Pancreas (tissue), 10 donors: ENCODE measurements at regions not wholly inside any gene's neighbourhood (a gene's known extent, or its start where the extent isn't known, plus 50 kb on each side); places are given as distances from the start of the nearest gene placed in this dataset.

Experiments
- ATAC-seq, 4 donors: fragments of 200-7000 bp; cut with Tn5 transposase; one replicate each; pipeline versions ENCODE4 v1.8.0 to v1.9.1; 2020; ENCODE audit warnings: mild to moderate bottlenecking in 4 of 4, moderate library complexity in 4 of 4
- DNase-seq, 6 donors: peaks; one replicate each; pipeline ENCODE4 v3.0.0-alpha.2; 2020
- FAIRE-seq: peaks from 2 replicates; lab custom pipeline; 2012; peaks lifted over from hg19 to GRCh38; lab: Jason Lieb, UNC
- H3K27ac ChIP-seq, 4 donors: fragments of 200-600 bp; sonication (generic); 1 replicate in 3 of 4; 2 replicates in 1 of 4; pipeline versions ENCODE4 v1.5.0 to v1.8.0; 2020
- H3K27me3 ChIP-seq, 4 donors: fragments of 200-600 bp; one replicate each; pipeline ENCODE4 v1.8.0; 2021
- H3K36me3 ChIP-seq, 3 donors: fragments of 200-600 bp; sonication (generic) in 1 of 3; one replicate each; pipeline versions ENCODE4 v1.5.0 to v1.8.0; 2020 to 2021
- H3K4me1 ChIP-seq, 3 donors: fragments of 200-600 bp; one replicate each; pipeline ENCODE4 v1.8.0; 2021
- H3K4me3 ChIP-seq, 4 donors: fragments of 200-600 bp; sonication (generic) in 2 of 4; one replicate each; pipeline versions ENCODE4 v1.5.0 to v1.8.0; 2020 to 2021
- H3K9me3 ChIP-seq, 4 donors: fragments of 200-600 bp; one replicate each; pipeline ENCODE4 v1.8.0; 2021
- WGBS, 2 donors: extraction: QIAGEN DNeasy Blood & Tissue Kit; methylation state at CpG; one replicate each; pipeline ENCODE4 v1.1.7; 2013; 5-methylcytosine and 5-hydroxymethylcytosine counted together
- intact Hi-C, 3 donors: fragments of 100-400 bp; cut with DNase I; formaldehyde crosslinking; loops; one replicate each; pipeline versions ENCODE4 v1.11.1 to v1.14.2; 2022
- TF ChIP-seq, protein P1 (sequence below), 4 donors: fragments of 200-600 bp; sonication (generic) in 3 of 4; IDR thresholded peaks; one replicate each; pipeline versions ENCODE4 v1.5.0 to v1.8.0; 2021; ENCODE audit warnings: antibody characterized with exemption in 4 of 4
- donor health status: healthy with polysubstance abuse.
- donor health status: DM: no; HTN: no; CAD: no; lungs with moderate emphysema.
- donor health status: DM: no; HTN: no; CAD: no.
- donor health status: control.
- donor health status: control.
- donor health status: Bipolar disorder and iron deficiency.
- donor health status: DM: yes; HTN: yes; CAD: no.
- donor health status: DM: no; HTN: no; CAD: no.
- donor health status: DM: no; HTN: no; CAD: no.
- donor health status: DM: yes; HTN: yes; CAD: no.

DNA sequence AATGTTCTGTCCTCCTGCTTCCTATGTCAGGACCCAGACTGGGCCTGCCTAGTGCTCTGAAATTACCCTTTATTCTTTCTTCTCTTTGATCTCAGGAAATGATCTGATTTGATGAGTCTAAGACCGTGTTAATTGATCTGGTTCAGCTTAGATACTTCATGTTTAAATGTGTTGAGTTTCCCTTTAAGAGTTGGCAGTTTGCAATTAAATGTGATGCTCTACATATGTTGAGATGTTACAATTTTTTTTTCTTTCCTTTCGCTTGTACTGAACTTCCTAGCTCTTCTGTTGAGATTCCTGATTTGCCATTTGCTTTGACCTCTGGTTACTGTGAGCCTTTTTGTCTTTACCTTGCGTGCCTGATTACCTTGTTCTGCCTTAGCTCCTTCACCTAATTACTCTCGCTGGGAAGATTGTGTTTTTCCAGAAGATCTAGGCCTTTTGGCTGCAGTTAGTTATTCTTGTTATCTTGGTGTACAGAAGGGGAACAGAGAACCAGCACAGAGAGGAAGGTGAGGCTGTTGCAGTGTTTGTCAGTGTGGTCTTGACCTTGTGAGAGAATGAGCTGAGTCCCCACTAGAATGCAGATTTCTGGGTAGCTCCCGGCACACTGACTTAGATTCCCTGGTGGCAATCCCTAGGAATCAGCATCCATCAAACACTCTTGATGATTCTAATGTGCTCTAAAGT is 203.6 kb downstream of the EDEM1 start:
- ATAC-seq, result no peak
- 72% methylated on average over 5 of the region's 5 CpGs for WGBS, 2 donors

DNA sequence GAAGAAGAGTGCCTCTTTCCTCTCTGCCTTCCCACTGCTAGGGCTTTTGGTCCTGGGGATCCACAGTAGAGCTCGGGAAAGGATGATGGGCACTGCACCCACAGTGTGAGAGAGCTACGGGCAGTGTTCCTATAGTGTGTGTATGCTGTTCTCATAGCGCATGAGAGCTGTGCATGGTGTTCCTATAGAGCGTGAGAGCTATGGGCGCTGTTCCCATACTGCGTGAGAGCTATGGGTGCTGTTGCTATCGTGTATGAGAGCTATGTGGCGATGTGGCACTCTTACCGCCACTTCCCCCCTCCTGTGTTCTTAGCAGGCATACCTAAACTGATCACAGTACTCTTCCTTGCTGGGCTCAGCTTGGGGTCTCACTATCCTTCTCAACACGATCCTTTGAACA is 213.5 kb downstream of the EDEM1 start:
- Histone ChIP-seq H3K4me3 (no peak overlapping the region), H3K27me3 (no peaks in the 10 kb centered on the region), H3K9me3 (no peaks in the 10 kb centered on the region), H3K4me1 (no peaks in the 10 kb centered on the region), H3K27ac (no peak overlapping the region), H3K36me3 (no peaks in the 10 kb centered on the region)
- ATAC-seq (no peak), FAIRE-seq (no peak), DNase-seq (no peak)
- intact Hi-C loops, result no loop called here
- TF ChIP-seq, protein P1, sequence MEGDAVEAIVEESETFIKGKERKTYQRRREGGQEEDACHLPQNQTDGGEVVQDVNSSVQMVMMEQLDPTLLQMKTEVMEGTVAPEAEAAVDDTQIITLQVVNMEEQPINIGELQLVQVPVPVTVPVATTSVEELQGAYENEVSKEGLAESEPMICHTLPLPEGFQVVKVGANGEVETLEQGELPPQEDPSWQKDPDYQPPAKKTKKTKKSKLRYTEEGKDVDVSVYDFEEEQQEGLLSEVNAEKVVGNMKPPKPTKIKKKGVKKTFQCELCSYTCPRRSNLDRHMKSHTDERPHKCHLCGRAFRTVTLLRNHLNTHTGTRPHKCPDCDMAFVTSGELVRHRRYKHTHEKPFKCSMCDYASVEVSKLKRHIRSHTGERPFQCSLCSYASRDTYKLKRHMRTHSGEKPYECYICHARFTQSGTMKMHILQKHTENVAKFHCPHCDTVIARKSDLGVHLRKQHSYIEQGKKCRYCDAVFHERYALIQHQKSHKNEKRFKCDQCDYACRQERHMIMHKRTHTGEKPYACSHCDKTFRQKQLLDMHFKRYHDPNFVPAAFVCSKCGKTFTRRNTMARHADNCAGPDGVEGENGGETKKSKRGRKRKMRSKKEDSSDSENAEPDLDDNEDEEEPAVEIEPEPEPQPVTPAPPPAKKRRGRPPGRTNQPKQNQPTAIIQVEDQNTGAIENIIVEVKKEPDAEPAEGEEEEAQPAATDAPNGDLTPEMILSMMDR (IDR thresholded peaks at IDR 0.05), result no peak
- 90 to 93% methylated on average over 10 of the region's 10 CpGs for WGBS, 2 donors

More for the DNA sequence above, 203.6 kb downstream of the EDEM1 start:
- no peak overlapping the region for H3K27ac ChIP-seq
- no peak overlapping the region for H3K4me3 ChIP-seq
- DNase-seq (no peak), FAIRE-seq (no peak)
- intact Hi-C loops, result no loop called here
- H3K27me3 ChIP-seq, result no peaks in the 10 kb centered on the region
- TF ChIP-seq, protein P1 (IDR thresholded peaks at IDR 0.05), result no peak
- no peaks in the 10 kb centered on the region for H3K9me3 ChIP-seq
- H3K36me3 ChIP-seq, result no peaks in the 10 kb centered on the region
- H3K4me1 ChIP-seq, result no peaks in the 10 kb centered on the region

DNA sequence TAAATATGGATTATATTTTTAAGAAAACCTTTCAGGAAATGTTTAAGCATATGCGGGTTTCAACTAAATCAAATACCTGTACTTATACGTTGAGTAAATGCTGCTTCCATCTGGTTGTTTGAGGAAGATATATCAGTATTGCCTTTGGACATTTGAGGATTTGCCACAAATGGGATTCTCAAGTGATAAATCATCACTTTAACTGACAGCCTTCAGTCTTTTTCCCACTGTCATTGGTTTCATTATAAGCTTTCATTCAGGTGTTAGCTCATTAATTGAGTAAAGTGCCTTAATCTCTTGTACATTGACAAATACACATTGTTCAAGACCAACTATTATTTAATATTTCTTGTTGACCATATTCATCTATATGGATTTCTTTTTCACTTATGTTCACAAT is 217.2 kb downstream of the EDEM1 start:
- Histone ChIP-seq H3K27ac (no peak overlapping the region), H3K27me3 (no peaks in the 10 kb centered on the region), H3K36me3 (no peaks in the 10 kb centered on the region), H3K4me3 (no peak overlapping the region), H3K9me3 (no peaks in the 10 kb centered on the region), H3K4me1 (no peaks in the 10 kb centered on the region)
- ATAC-seq (no peak), DNase-seq (no peak), FAIRE-seq (no peak)
- TF ChIP-seq, protein P1 (IDR thresholded peaks at IDR 0.05), result no peak
- WGBS, 2 donors, result 86 to 91% methylated on average over 2 of the region's 2 CpGs
- intact Hi-C loops, result no loop called here

DNA sequence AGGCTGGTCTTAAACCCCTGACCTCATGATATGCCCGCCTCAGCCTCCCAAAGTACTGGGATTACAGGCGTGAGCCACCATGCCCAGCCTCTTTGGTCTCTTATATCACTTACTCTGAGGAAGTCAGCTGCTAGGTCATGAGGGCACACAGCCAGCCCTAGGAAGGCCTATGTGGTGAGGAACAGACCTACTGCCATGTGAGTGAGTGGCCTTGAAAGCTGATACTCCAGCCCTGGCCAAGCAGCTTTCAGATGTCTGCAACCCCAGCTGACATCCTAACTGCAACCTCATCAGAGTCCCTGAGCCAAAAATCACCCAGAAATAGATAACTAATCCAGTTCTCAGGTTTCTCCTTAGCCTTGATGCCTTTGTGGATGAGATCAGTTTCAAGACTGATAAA is 224.3 kb downstream of the EDEM1 start:
- intact Hi-C loops, result no loop called here
- WGBS, 2 donors, result 80 to 84% methylated on average over 2 of the region's 2 CpGs

DNA sequence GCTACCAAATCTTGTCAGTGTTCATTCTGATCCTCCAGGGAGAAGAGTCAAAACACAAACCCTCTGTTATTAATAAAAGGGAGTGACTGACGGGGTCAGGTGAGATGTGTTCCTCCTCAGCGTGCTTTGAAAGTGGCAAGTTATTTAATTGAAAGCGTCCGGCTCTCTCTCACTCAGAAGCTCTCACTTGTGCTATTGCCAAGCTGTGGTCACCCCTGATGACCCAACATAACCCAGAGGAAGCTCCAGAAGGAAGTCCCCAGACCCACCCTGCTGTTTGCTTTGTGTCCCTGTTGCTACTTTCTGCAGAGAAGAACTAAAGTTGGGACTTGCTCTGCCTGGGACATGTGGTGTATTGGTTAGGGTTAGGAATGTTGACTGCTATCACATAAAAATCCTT is 235.6 kb downstream of the EDEM1 start:
- FAIRE-seq (no peak), ATAC-seq (peak in 2 of 4 donors; percentile 29 to 47), DNase-seq (no peak)
- TF ChIP-seq, protein P1 (IDR thresholded peaks at IDR 0.05), result no peak
- H3K4me3 ChIP-seq, result no peak overlapping the region
- H3K36me3 ChIP-seq, result no peaks in the 10 kb centered on the region
- H3K9me3 ChIP-seq, result no peaks in the 10 kb centered on the region
- no peaks in the 10 kb centered on the region for H3K27me3 ChIP-seq
- no peak overlapping the region for H3K27ac ChIP-seq
- 68 to 70% methylated on average over 4 of the region's 4 CpGs for WGBS, 2 donors
- intact Hi-C loops, result no loop called here
- H3K4me1 ChIP-seq, result no peaks in the 10 kb centered on the region

More for the DNA sequence above, 224.3 kb downstream of the EDEM1 start:
- no peaks in the 10 kb centered on the region for H3K27me3 ChIP-seq
- no peaks in the 10 kb centered on the region for H3K9me3 ChIP-seq
- H3K27ac ChIP-seq, result no peak overlapping the region
- no peaks in the 10 kb centered on the region for H3K4me1 ChIP-seq
- ATAC-seq (peak in 2 of 4 donors; percentile 28 to 58), DNase-seq (peak in 1 of 6 donors; percentile 20), FAIRE-seq (no peak)
- no peaks in the 10 kb centered on the region for H3K36me3 ChIP-seq
- no peak overlapping the region for H3K4me3 ChIP-seq
- TF ChIP-seq, protein P1 (IDR thresholded peaks at IDR 0.05), result no peak
